Smooth muscle cell (in vitro differentiated cells): ENCODE measurements at regions not wholly inside any gene's neighbourhood (a gene's known extent, or its start where the extent isn't known, plus 50 kb on each side); places are given as distances from the start of the nearest gene placed in this dataset.
A peak's percentile ranks its signal among the peaks of the same experiment; 100 is the strongest.

ENCODE experiments used
- DNase-seq: peaks from one replicate; lab custom pipeline; 2025; ENCODE audit not compliant: unreplicated experiment; lab: John Stamatoyannopoulos, UW
- H2AFZ ChIP-seq: fragments of 200-600 bp; sonication (generic); 2 replicates; pipeline ENCODE4 v1.6.0; 2016; ENCODE audit warnings: antibody characterized with exemption, low read depth, mild to moderate bottlenecking
- H3F3A ChIP-seq: fragments of 200-600 bp; sonication (generic); 2 replicates; pipeline ENCODE4 v1.6.0; 2017; ENCODE audit warnings: antibody characterized with exemption, low read depth
- H3K27ac ChIP-seq: fragments of 200-600 bp; sonication (generic); 2 replicates; pipeline ENCODE4 v1.5.1; 2016; ENCODE audit warnings: low read depth, mild to moderate bottlenecking
- H3K27me3 ChIP-seq: fragments of 200-600 bp; sonication (generic); 2 replicates; pipeline ENCODE4 v1.6.1; 2016; ENCODE audit warnings: low read depth, mild to moderate bottlenecking
- H3K36me3 ChIP-seq: fragments of 200-600 bp; sonication (generic); 2 replicates; pipeline ENCODE4 v1.5.1; 2016; ENCODE audit warnings: low read depth
- H3K4me1 ChIP-seq: fragments of 200-600 bp; sonication (generic); 2 replicates; pipeline ENCODE4 v1.5.1; 2016; ENCODE audit warnings: low read depth
- H3K4me2 ChIP-seq: fragments of 200-600 bp; sonication (generic); 2 replicates; pipeline ENCODE4 v1.6.0; 2016; ENCODE audit warnings: mild to moderate bottlenecking
- H3K4me3 ChIP-seq: fragments of 200-600 bp; sonication (generic); 2 replicates; pipeline ENCODE4 v1.5.1; 2016; ENCODE audit warnings: mild to moderate bottlenecking
- H3K79me2 ChIP-seq: fragments of 200-600 bp; sonication (generic); 2 replicates; pipeline ENCODE4 v1.6.0; 2016; ENCODE audit warnings: low read depth, mild to moderate bottlenecking
- H3K9ac ChIP-seq: fragments of 200-600 bp; sonication (generic); 2 replicates; pipeline ENCODE4 v1.6.0; 2016; ENCODE audit warnings: low read depth
- H3K9me3 ChIP-seq: fragments of 200-600 bp; sonication (generic); replicated peaks from 2 replicates; pipeline ENCODE4 v1.5.1; 2016; ENCODE audit warnings: low read depth
- H4K20me1 ChIP-seq: fragments of 200-600 bp; sonication (generic); 2 replicates; pipeline ENCODE4 v1.6.0; 2016; ENCODE audit warnings: low read depth
- CTCF ChIP-seq: fragments of 200-600 bp; sonication (generic); IDR thresholded peaks from 2 replicates; pipeline ENCODE4 v1.5.1; 2017; ENCODE audit warnings: borderline replicate concordance, mild to moderate bottlenecking, antibody characterized with exemption; ENCODE audit not compliant: insufficient read depth, poor library complexity, severe bottlenecking
- WGBS: methylation state at CpG from one replicate; pipeline ENCODE4 v1.1.7; 2016; ENCODE audit warnings: low lambda C conversion rate; 5-methylcytosine and 5-hydroxymethylcytosine counted together

GRCh38 chr14:38536376-38537038, 280.6 kb upstream of the CLEC14A start:
- Histone ChIP-seq H2AFZ (peak overlapping the region; percentile 23), H3F3A (peaks cover 11% of the 10 kb centered on the region)
- WGBS = 14% methylated on average over 4 of the region's 4 CpGs

DNA sequence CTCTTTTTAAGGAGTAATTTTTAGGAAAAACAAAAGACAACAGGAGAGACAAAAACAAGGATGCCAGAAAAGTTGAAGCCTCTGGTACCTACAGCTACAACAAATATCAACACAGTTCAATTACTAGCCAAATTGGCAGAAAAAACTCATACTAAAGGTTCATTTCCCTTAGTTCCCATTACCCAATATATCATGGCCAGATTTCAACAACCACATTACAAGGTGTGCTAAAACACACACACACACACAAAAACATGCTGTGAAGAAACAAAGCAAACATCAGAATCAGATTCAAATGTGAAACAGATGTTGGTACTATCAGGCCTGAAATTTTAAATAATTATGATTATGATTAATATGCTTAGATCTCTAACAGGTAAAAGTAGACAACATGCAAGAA, 272.7 kb upstream of the CLEC14A start:
- Histone ChIP-seq H3K36me3 (no peaks in the 10 kb centered on the region), H4K20me1 (no peaks in the 10 kb centered on the region), H3K4me1 (no peaks in the 10 kb centered on the region), H3K27ac (no peak overlapping the region), H3K79me2 (no peaks in the 10 kb centered on the region), H3K4me2 (no peak overlapping the region), H3K9me3 (no peaks in the 10 kb centered on the region), H3K9ac (no peak overlapping the region), H3K4me3 (no peak overlapping the region), H2AFZ (no peak overlapping the region), H3K27me3 (no peaks in the 10 kb centered on the region), H3F3A (no peaks in the 10 kb centered on the region)
- no peak for TF ChIP-seq CTCF
- no peak for DNase-seq

More at GRCh38 chr14:38536376-38537038, 280.6 kb upstream of the CLEC14A start:
- TF ChIP-seq CTCF = no peak
- Histone ChIP-seq H3K4me2 (peak overlapping the region; percentile 37), H3K36me3 (no peaks in the 10 kb centered on the region), H3K4me3 (no peak overlapping the region), H3K27me3 (no peaks in the 10 kb centered on the region), H3K79me2 (no peaks in the 10 kb centered on the region), H3K27ac (peak overlapping the region; percentile 80), H3K4me1 (peaks cover 9% of the 10 kb centered on the region), H4K20me1 (no peaks in the 10 kb centered on the region), H3K9me3 (no peaks in the 10 kb centered on the region), H3K9ac (no peak overlapping the region)
- no peak for DNase-seq

GRCh38 chr14:38527502-38527878, 271.6 kb upstream of the CLEC14A start:
- Histone ChIP-seq H3F3A (no peaks in the 10 kb centered on the region), H3K79me2 (no peaks in the 10 kb centered on the region), H3K4me1 (no peaks in the 10 kb centered on the region), H2AFZ (peak overlapping the region; percentile 33), H3K27ac (no peak overlapping the region), H3K36me3 (no peaks in the 10 kb centered on the region), H3K9me3 (no peaks in the 10 kb centered on the region), H3K27me3 (no peaks in the 10 kb centered on the region), H3K9ac (no peak overlapping the region), H3K4me2 (no peak overlapping the region), H4K20me1 (no peaks in the 10 kb centered on the region), H3K4me3 (no peak overlapping the region)
- no peak for DNase-seq
- TF ChIP-seq CTCF = no peak

DNA sequence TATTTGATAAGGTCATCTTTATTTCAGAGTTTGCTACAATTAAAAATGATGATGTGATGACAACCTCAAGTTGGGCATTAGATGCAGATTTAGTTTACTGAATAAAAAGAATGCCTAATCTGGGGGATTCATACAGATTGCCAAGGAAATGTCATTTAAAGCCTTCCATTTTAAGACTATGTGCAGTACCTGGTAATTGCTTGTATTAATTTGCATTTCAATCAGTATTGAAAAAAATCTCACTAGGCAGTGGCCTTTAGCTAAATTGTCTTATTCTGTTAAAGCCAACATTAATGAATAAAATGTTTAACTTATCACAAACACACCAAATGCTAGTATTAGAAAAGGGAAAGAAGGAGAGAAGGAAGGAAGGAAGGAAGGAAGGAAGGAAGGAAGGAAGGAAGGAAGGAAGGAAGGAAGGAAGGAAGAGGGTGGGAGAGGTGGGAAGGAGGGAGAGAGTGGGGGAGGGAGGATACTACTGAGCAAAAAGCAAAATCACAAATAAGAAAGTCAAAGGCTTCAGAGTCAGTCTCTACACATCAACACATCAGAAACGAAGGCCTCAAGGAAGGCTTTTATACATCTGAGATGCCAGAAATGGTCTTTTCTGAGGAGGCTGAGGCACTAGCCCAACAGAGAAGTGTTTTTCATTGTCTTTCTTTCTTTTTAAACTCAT, 271.1 kb upstream of the CLEC14A start:
- Histone ChIP-seq H4K20me1 (no peaks in the 10 kb centered on the region), H3K36me3 (no peaks in the 10 kb centered on the region), H2AFZ (peak overlapping the region; percentile 33), H3K27ac (no peak overlapping the region), H3K4me3 (no peak overlapping the region), H3K9me3 (no peaks in the 10 kb centered on the region), H3F3A (no peaks in the 10 kb centered on the region), H3K4me2 (no peak overlapping the region), H3K9ac (no peak overlapping the region), H3K4me1 (no peaks in the 10 kb centered on the region), H3K79me2 (no peaks in the 10 kb centered on the region), H3K27me3 (no peaks in the 10 kb centered on the region)
- TF ChIP-seq CTCF = no peak
- no peak for DNase-seq
- WGBS = 88% methylated on average over 1 of the region's 1 CpG
